ENCODE measurements at regions not wholly inside any gene's neighbourhood (a gene's known extent, or its start where the extent isn't known, plus 50 kb on each side); places are given as distances from the start of the nearest gene placed in this dataset.

GRCh38 chr10:4543938-4544533 lies 282.0 kb upstream of the AKR1E2 start:
- TF ChIP-seq CTCF (conservative IDR thresholded peaks at IDR 0.05; ENCODE audit: low read depth) = no peak
- POLR2A ChIA-PET (ENCODE audit: low non-redundant PET) = no interaction called here
- DNase-seq (ENCODE audit: low spot score) = no peak
- H3K27ac ChIP-seq = no peak overlapping the region
- CTCF ChIA-PET = no interaction called here

- peak; percentile 22 for TF ChIP-seq CTCF (conservative IDR thresholded peaks at IDR 0.05; ENCODE audit: low read depth)
- POLR2A ChIA-PET (ENCODE audit: low non-redundant PET) = no interaction called here
- CTCF ChIA-PET = interaction anchor here (0.6 to 0.8 kb wide), 2 partner anchors 225 to 1167 kb away, joined by 3 to 4 read pairs; no protein-coding TSS in a partner anchor
- peak overlapping the region; percentile 92 for H3K27ac ChIP-seq
- DNase-seq (ENCODE audit: low spot score) = peak; percentile 83
Measured at GRCh38 chr10:4541292-4541691, 284.7 kb upstream of the AKR1E2 start.

- TF ChIP-seq CTCF (conservative IDR thresholded peaks at IDR 0.05; ENCODE audit: low read depth) = no peak
- CTCF ChIA-PET = no interaction called here
- POLR2A ChIA-PET (ENCODE audit: low non-redundant PET) = no interaction called here
- no peak overlapping the region for H3K27ac ChIP-seq
- no peak for DNase-seq (ENCODE audit: low spot score)
Measured at GRCh38 chr10:4538016-4538415, 288.0 kb upstream of the AKR1E2 start.

GRCh38 chr10:4535521-4535920 lies 290.5 kb upstream of the AKR1E2 start:
- DNase-seq (ENCODE audit: low spot score) = no peak
- ChIA-PET POLR2A (ENCODE audit: low non-redundant PET) (no interaction called here), CTCF (no interaction called here)
- no peak for TF ChIP-seq CTCF (conservative IDR thresholded peaks at IDR 0.05; ENCODE audit: low read depth)
- no peak overlapping the region for H3K27ac ChIP-seq

GRCh38 chr10:4533621-4534020 lies 292.4 kb upstream of the AKR1E2 start:
- CTCF ChIA-PET = no interaction called here
- H3K27ac ChIP-seq = no peak overlapping the region
- TF ChIP-seq CTCF (conservative IDR thresholded peaks at IDR 0.05; ENCODE audit: low read depth) = no peak
- DNase-seq (ENCODE audit: low spot score) = peak; percentile 55
- POLR2A ChIA-PET (ENCODE audit: low non-redundant PET) = no interaction called here

GRCh38 chr10:4532976-4533375 lies 293.0 kb upstream of the AKR1E2 start:
- POLR2A ChIA-PET (ENCODE audit: low non-redundant PET) = no interaction called here
- CTCF ChIA-PET = no interaction called here
- TF ChIP-seq CTCF (conservative IDR thresholded peaks at IDR 0.05; ENCODE audit: low read depth) = no peak
- H3K27ac ChIP-seq = no peak overlapping the region
- no peak for DNase-seq (ENCODE audit: low spot score)

GRCh38 chr10:4532467-4532866 lies 293.5 kb upstream of the AKR1E2 start:
- ChIA-PET POLR2A (ENCODE audit: low non-redundant PET) (no interaction called here), CTCF (no interaction called here)
- no peak overlapping the region for H3K27ac ChIP-seq
- TF ChIP-seq CTCF (conservative IDR thresholded peaks at IDR 0.05; ENCODE audit: low read depth) = no peak
- peak; percentile 23 for DNase-seq (ENCODE audit: low spot score)

Measured in RWPE1 (cell line).